Stimulated activated CD4-positive, alpha-beta T cell treated with anti-CD3 and anti-CD28 coated beads, Interleukin-15, amount 100 ng/mL, for 24 hours (primary cell): ENCODE measurements at regions not wholly inside any gene's neighbourhood (a gene's known extent, or its start where the extent isn't known, plus 50 kb on each side); places are given as distances from the start of the nearest gene placed in this dataset.

Experiments
- DNase-seq: peaks from one replicate; pipeline ENCODE4 v3.0.0-alpha.2; 2020

DNA sequence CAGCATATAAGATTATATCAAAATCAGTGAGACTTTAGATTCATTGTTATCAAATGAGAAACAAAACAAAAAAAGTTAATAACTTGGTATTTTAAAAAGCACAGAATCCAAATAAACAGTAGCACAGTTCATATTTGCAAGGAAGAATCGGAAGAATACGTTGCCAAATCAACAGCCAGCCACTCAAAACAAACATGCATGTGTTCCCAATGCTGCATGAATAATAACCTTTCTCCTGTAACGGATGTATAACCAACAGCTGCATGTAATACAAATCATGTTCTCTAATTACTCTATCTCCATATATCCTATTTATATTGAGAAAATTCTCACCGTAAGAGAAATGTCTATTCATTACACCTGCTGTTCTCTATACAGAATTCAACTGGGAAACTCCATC is 98.9 kb upstream of the FOXD3 start:
- no peak for DNase-seq

DNA sequence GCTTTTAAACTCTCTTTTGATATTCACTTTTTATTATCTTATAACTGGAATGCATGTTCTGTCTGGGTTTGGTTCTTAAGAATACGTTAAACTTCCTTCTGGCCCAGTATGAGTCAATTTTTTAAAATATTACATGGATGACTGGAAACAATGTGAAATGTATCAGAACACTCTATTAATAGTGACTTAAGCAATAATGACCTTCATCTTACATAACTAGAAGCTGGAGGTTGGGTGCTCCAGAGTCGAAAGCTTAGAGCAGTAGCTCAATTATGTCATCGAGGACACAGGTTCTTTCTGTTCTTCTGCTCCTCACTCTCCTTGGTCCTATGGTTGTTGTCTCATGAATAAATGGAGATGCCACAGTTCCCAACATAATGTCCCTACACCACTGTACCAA is 91.6 kb upstream of the FOXD3 start:
- DNase-seq: no peak

DNA sequence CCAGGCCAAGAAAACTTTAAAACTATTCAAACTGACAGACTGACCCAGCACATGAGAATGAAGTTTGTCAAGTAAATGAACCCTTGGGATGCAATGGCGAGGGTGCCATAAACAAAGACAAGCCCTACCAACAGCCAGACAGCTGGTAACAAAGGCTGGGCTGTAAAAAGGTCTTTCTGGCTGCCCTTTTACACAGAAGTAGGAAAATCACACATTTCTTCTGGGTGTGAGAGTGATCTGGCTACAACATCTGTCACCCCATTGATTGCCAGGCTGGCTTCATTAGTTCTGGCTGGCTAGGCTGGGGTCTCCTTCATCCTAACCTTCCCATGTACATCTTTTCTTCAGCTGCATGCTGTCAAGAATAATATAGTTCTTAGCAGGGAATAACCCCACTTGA is 83.6 kb upstream of the FOXD3 start:
- no peak for DNase-seq

GRCh38 chr1:63245186-63245585 is 77.2 kb upstream of the FOXD3 start:
- no peak for DNase-seq

GRCh38 chr1:63248216-63248615 is 74.2 kb upstream of the FOXD3 start:
- DNase-seq: no peak

- no peak for DNase-seq
Measured at GRCh38 chr1:63255153-63255552, 67.2 kb upstream of the FOXD3 start.

- DNase-seq: no peak
Measured at GRCh38 chr1:63261736-63262458, 60.5 kb upstream of the FOXD3 start.

DNA sequence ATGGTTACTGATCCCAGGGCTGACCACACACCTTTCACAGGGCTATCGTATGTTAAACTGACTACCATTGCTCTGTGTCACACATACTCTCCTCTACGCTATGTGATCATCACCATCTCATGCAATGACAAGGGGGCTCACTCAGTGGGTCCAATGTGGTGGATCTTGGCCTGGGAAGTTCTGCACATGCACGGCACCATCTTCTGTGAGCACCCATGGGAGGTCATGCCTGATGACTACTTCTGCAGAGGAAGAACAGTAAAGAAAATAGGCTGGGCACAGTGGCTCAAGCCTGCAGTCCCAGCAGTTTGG is 60.0 kb upstream of the FOXD3 start:
- DNase-seq: no peak

DNA sequence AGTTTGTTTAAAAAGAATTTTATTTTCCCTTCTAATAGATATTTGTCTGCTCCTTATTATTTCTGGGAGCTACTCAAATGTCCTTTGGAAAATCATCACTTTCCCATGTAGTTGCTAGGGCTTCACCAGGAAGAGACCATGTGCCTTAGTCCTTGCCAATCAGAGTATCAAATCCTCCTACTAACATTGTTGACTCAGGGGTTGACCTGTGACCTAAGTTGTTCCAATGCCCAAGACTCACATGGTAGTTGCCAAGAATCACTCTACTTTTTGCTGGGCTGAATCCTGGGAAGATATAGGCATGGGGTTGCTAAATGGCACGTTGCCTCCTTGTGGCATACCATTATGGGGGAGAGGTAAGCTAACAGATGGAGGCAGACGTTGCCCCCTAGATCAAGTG is 58.2 kb upstream of the FOXD3 start:
- DNase-seq: no peak

- no peak for DNase-seq
Measured at GRCh38 chr1:63266857-63267256, 55.5 kb upstream of the FOXD3 start.

- no peak for DNase-seq
Measured at GRCh38 chr1:63268876-63269275, 53.5 kb upstream of the FOXD3 start.

GRCh38 chr1:63269571-63269970 is 52.8 kb upstream of the FOXD3 start:
- no peak for DNase-seq
